NCI-H2196 (cell line): ENCODE measurements at regions not wholly inside any gene's neighbourhood (a gene's known extent, or its start where the extent isn't known, plus 50 kb on each side); places are given as distances from the start of the nearest gene placed in this dataset.

ENCODE experiments used
- DNase-seq: peaks from one replicate; lab custom pipeline; 2025; ENCODE audit not compliant: unreplicated experiment; lab: John Stamatoyannopoulos, UW

DNA sequence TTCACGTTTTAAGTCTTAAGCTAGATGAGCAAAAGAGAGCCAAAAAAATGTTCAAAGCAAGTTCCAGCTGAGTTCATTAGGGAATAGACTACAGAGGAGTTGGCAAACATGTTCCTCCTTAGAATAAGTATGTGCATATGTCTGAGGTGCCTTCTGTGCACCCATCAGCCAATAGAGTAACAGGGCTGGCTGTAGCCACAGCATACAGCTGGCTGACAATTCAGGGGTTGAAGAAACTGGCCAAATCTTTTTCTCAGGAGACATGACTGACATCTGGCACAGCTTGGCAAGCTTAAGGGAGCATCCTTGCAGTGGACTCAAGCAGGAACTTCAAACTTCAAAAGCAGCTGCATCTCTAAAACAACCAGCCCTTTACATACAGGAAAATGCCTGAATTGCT lies 414.8 kb upstream of the PCDH20 start:
- no peak for DNase-seq

DNA sequence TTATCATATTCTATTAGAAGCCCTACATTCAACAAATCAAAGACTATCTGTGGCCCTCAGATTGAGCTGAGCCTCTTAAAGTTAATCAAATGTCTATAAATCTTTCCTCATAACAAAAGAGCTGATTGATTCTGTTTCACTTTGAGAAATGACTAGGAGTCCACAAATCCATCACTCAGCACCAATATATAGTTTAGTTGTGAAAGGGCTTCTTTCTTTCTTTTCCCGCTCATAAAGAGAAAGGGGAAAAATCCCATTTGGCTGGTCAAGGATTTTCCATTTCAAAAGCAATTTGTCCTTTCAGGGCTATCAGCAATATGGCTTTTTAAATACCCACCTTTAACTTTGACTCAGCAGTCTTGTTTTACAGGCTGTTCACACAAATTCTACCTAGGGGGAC lies 408.5 kb upstream of the PCDH20 start:
- no peak for DNase-seq

DNA sequence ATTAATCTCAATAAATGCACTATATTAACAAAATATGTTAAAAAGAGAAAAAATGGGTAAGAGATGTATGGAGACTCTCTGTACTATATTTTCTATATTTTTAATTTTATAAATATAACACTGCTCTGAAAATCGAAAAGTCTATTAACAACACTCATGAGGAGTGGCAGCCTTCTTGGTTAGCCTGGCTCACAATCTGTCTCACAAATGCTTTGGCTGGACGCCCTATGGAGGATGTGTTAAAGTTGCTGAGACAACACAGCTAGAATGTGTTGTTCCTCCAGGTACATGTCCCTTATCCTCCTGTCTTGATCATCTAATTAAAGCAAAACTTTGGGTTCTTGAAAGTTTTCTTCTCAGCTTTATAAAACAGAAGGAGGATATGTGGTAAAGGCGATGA lies 396.6 kb upstream of the PCDH20 start:
- no peak for DNase-seq

DNA sequence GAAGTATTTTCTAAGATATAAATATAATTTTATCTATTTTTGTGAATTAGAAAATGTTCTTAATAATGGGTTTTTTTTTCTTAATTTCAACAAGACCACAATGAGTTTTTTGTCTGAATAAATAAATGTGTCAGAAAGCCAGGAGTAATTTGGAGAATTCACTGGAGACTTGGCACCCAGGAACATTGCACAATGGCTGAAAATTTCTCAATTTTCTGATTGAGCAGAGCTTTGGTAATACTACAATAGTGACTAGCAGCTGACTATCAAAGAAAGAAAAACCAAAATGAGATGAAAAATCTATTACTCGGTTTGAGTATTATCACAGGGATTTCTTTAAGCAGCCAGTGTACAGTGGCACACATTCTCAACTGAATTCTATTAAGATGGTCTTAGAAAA lies 394.4 kb upstream of the PCDH20 start:
- no peak for DNase-seq

GRCh38 chr13:61797397-61797796 lies 381.7 kb upstream of the PCDH20 start:
- DNase-seq = no peak

- DNase-seq = no peak
These were observed 379.9 kb upstream of the PCDH20 start for GRCh38 chr13:61795580-61795979.

DNA sequence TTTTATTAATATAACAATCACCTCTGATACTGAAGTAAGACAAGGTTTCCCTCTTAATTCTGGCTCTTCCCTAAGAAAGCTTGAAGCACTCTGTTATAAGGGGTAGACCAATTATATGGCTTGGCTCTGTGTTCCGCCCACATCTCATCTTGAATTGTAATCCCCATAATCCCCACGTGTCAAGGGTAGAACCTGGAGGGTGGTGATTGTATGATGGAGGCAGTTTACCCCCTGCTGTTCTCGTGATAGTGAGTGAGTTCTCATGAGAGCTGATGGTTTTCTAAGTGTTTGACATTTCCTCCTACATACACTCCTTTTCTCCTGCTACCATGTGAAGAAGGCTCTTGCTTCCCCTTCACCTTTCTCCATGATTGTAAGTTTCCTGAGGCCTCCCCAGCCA lies 363.8 kb upstream of the PCDH20 start:
- no peak for DNase-seq

GRCh38 chr13:61778531-61778930 lies 362.9 kb upstream of the PCDH20 start:
- no peak for DNase-seq

GRCh38 chr13:61777899-61778298 lies 362.2 kb upstream of the PCDH20 start:
- no peak for DNase-seq

GRCh38 chr13:61777271-61777670 lies 361.6 kb upstream of the PCDH20 start:
- DNase-seq = no peak

GRCh38 chr13:61774903-61775302 lies 359.3 kb upstream of the PCDH20 start:
- no peak for DNase-seq

- no peak for DNase-seq
These were observed 355.0 kb upstream of the PCDH20 start for GRCh38 chr13:61770681-61771080.

DNA sequence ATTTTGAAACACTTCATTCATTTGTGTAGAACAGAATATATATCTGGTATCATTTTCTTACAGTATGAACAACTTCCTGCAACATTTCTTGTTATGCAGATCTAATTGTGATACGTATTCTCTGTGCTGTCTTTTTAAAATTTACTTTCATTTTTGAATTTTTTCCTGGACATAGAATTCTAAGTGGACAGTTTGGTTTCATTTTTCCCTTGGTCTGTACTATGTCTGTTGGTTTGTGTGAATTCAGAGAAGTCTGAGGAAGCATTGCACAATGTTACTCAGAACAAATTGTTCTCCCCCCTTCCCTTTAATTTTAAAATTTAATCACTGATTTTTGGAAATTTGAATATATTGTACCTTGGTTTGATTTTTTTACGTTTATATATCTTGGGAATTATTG lies 352.5 kb upstream of the PCDH20 start:
- no peak for DNase-seq

GRCh38 chr13:61766667-61767058 lies 351.0 kb upstream of the PCDH20 start:
- no peak for DNase-seq

DNA sequence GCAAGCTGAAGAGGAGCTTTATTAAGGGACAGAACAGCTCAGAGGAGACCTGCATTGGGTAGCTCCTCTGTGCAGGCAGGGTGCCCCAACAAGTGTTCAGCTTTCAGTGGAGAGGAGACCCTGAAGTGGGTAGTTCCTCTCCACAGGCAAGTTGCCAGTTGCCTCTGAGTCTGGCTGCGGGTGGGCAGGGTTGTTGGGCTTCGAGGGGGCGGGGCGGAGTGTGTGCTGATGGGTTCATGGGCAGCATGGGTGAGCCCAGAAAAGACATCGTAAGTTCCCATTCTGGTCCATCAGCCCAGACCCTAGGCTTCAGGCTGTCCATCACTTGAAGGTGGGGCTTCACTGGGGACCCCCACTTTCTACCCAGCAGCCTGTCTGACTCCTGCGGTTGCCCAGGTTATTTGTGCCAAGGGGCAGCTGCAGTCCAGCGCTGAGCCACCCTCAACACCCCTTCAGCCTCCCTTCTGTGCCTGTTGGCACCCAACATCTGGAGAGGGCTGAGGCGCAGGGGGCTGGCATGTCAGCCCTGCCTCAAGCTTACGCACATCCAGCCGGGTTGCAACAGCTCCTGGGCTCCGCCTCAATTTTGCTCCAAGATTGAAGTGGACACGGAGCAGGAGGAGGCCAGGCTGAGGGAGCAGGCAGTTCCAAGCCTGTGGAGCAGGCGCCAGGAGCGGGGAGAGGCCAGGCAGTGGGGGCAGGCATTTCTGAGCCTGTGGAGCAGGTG lies 350.5 kb upstream of the PCDH20 start:
- DNase-seq = no peak

- DNase-seq = no peak
These were observed 349.6 kb upstream of the PCDH20 start for GRCh38 chr13:61765181-61765742.

DNA sequence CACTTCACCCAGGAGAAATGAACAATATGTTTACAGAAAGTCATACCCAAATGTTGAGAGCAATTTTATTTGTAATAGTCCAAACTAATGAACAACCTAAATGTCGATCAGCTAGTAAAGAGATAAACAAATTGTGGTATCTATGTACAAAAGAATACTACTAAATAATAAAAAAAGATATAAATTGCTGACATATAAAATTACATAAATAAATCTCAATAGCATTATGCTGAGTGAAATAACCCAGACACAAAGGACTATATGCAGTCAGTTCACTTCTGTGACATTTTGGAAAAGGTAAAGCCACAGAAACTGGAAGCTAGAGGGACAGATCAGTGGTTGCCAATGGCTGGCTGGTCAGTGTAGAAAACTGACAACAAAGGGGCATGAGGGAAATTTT lies 346.0 kb upstream of the PCDH20 start:
- DNase-seq = no peak

GRCh38 chr13:61760102-61760501 lies 344.5 kb upstream of the PCDH20 start:
- DNase-seq = no peak

- DNase-seq = no peak
These were observed 340.4 kb upstream of the PCDH20 start for GRCh38 chr13:61756031-61756430.

DNA sequence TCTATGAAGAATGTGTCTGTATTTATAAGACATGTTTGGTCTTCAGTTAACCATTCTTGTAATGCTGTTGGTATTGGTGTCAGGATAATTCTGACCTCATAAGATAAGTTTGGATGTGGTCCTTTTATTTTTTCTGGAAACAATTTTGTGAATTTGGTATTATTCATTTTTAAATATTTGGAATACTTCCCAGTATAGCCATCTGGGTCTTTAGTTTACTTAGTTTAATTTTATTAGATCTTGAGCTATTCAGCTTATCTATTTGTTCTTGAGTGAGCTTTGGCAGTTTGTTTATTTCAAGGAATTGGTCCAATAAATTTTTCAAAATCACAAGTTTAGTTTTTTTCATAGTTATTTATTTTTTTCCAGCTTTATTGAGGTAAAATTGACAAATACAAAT lies 335.4 kb upstream of the PCDH20 start:
- no peak for DNase-seq

DNA sequence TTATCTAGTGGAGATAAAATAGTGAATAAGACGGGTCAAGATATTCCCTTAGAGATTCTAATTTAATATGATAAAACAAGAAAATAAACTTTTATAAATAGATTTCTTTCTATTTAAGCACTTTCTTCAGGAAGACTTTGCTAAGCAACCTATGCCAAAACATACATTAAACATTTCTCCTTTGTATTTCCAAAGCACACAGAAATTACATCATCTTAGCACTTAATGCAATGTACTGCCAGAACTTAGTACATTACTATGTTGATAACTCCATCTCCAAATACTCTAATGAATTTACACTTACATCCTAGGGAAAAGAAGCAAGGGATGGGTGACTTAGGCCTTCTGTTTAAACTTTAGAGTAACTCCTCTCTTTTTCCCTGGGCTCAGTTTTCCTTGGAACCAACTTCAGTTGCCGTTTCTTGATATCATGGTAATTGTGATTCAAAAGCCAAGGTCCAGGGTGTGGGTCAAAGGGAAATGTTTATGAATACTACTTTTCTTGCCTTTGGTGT lies 322.6 kb upstream of the PCDH20 start:
- DNase-seq = no peak

DNA sequence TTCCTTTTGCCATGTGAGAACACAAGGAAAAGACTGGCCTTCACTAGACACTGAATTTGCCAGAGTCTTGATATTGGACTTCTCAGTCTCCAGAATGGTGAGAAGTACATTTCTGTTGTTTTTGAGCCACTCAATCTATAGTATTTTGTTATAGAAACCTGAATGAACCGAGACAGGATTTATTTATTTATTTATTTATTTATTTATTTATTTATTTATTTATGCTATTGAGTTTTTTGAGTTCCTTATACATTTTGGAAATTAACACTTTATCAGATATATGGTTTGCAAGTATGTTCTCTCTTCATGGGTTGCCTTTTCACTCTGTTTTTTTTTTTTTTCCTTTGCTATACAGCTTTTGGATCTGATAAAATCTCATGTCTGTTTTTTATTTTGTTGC lies 319.0 kb upstream of the PCDH20 start:
- DNase-seq = no peak

GRCh38 chr13:61728471-61728870 lies 312.8 kb upstream of the PCDH20 start:
- DNase-seq = no peak
